A673 (cell line): ENCODE measurements at regions not wholly inside any gene's neighbourhood (a gene's known extent, or its start where the extent isn't known, plus 50 kb on each side); places are given as distances from the start of the nearest gene placed in this dataset.

Source experiments
- BruUV-seq: library from RNA; stranded (reverse); fragments of 400-500 nt; replicated peaks from 2 replicates; lab custom pipeline; 2021; lab: Mats Ljungman, UMichigan
- CTCF ChIA-PET: fragments of 300-600 bp; sonication (Branson Sonifier 250); formaldehyde crosslinking; loops from one replicate; lab custom pipeline; 2022; ENCODE audit warnings: antibody characterized with exemption; lab: Charles Lee
- POLR2A ChIA-PET: fragments of 300-600 bp; sonication (Branson Sonifier 250); formaldehyde crosslinking; loops from one replicate; lab custom pipeline; 2022; ENCODE audit warnings: antibody characterized with exemption; ENCODE audit not compliant: low non-redundant PET; lab: Charles Lee
- DNase-seq: peaks from one replicate; pipeline ENCODE4 v3.0.0-alpha.2; 2015; ENCODE audit warnings: low spot score
- H3K27ac ChIP-seq: fragments of 200-600 bp; sonication (generic); 2 replicates; pipeline ENCODE4 v1.5.1; 2016; ENCODE audit warnings: mixed run types, low read depth, mild to moderate bottlenecking, mixed read lengths, antibody characterized with exemption, low read length; ENCODE audit not compliant: poor library complexity, severe bottlenecking
- H3K27me3 ChIP-seq: fragments of 200-600 bp; sonication (generic); replicated peaks from 2 replicates; pipeline ENCODE4 v1.6.1; 2017; ENCODE audit warnings: mixed run types, low read depth, mild to moderate bottlenecking, mixed read lengths, antibody characterized with exemption, low read length; ENCODE audit not compliant: insufficient read depth, poor library complexity
- H3K36me3 ChIP-seq: fragments of 200-600 bp; sonication (generic); 2 replicates; pipeline ENCODE4 v1.6.1; 2016; ENCODE audit warnings: mixed run types, mild to moderate bottlenecking, mixed read lengths, antibody characterized with exemption, low read length; ENCODE audit not compliant: insufficient read depth, poor library complexity, severe bottlenecking
- H3K4me1 ChIP-seq: fragments of 200-600 bp; sonication (generic); 2 replicates; pipeline ENCODE4 v1.6.1; 2017; ENCODE audit warnings: mixed run types, mild to moderate bottlenecking, mixed read lengths, antibody characterized with exemption, low read length; ENCODE audit not compliant: insufficient read depth, poor library complexity, severe bottlenecking
- H3K4me3 ChIP-seq: fragments of 200-600 bp; sonication (generic); 2 replicates; pipeline ENCODE4 v1.5.1; 2016; ENCODE audit warnings: low read depth, mixed run types, mild to moderate bottlenecking, mixed read lengths, low read length; ENCODE audit not compliant: poor library complexity, severe bottlenecking
- H3K9me3 ChIP-seq: fragments of 200-600 bp; sonication (generic); 2 replicates; pipeline ENCODE4 v1.6.1; 2016; ENCODE audit warnings: mixed run types, low read depth, mild to moderate bottlenecking, mixed read lengths, antibody characterized with exemption, low read length; ENCODE audit not compliant: poor library complexity, severe bottlenecking
- EZH2 ChIP-seq: fragments of 200-600 bp; sonication (generic); IDR thresholded peaks from 2 replicates; pipeline ENCODE4 v1.6.1; 2017; ENCODE audit warnings: borderline replicate concordance, low read depth, mild to moderate bottlenecking, mixed read lengths, antibody characterized with exemption, low read length; ENCODE audit not compliant: poor library complexity, severe bottlenecking
- intact Hi-C: fragments of 100-400 bp; cut with micrococcal nuclease; formaldehyde crosslinking; loops from one replicate; pipeline ENCODE4 v1.10.0; 2022; ENCODE audit not compliant: unreplicated experiment
- TF ChIP-seq, protein P1 (sequence below): fragments of 300-800, 200-600 bp; sonication (generic); conservative IDR thresholded peaks from 2 replicates; pipeline ENCODE4 v1.5.1; 2017; ENCODE audit warnings: low read depth, mild to moderate bottlenecking, antibody characterized with exemption, low read length, moderate library complexity, mixed read lengths

DNA sequence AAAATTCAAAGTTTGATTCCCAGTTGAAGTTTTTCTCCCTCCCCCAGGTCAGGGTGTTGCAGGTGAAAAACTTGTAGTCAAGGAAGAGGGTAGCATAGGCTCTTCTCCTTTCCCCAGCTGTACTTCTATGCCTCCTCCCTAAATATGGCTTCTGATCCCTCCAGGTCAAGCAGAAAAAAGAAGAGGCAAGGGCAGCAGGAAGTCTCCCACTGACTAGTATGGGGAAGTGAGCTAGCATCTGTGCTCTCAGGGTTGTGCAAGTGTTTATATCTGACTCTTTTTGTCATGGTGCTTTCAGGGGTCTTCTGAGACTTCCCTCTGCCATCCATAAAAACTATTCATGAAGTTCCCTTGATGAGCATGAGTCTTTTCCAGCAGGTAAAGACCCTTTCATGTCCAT is 76.0 kb downstream of the ATPSCKMT start:
- POLR2A ChIA-PET, result no interaction called here

GRCh38 chr5:10172247-10172646 is 77.4 kb downstream of the ATPSCKMT start:
- Histone ChIP-seq H3K36me3 (no peaks in the 10 kb centered on the region), H3K27ac (no peak overlapping the region), H3K4me3 (no peak overlapping the region), H3K9me3 (no peaks in the 10 kb centered on the region), H3K27me3 (no peaks in the 10 kb centered on the region), H3K4me1 (no peaks in the 10 kb centered on the region)
- ChIA-PET CTCF (no interaction called here), POLR2A (no interaction called here)
- DNase-seq, result no peak
- TF ChIP-seq EZH2, result no peak
- TF ChIP-seq, protein P1, sequence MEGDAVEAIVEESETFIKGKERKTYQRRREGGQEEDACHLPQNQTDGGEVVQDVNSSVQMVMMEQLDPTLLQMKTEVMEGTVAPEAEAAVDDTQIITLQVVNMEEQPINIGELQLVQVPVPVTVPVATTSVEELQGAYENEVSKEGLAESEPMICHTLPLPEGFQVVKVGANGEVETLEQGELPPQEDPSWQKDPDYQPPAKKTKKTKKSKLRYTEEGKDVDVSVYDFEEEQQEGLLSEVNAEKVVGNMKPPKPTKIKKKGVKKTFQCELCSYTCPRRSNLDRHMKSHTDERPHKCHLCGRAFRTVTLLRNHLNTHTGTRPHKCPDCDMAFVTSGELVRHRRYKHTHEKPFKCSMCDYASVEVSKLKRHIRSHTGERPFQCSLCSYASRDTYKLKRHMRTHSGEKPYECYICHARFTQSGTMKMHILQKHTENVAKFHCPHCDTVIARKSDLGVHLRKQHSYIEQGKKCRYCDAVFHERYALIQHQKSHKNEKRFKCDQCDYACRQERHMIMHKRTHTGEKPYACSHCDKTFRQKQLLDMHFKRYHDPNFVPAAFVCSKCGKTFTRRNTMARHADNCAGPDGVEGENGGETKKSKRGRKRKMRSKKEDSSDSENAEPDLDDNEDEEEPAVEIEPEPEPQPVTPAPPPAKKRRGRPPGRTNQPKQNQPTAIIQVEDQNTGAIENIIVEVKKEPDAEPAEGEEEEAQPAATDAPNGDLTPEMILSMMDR, result no peak
- intact Hi-C loops, result no loop called here
- no TSS peak for BruUV-seq

More for the DNA sequence above, 76.0 kb downstream of the ATPSCKMT start:
- no peaks in the 10 kb centered on the region for H3K4me1 ChIP-seq
- H3K4me3 ChIP-seq, result no peak overlapping the region
- no peaks in the 10 kb centered on the region for H3K36me3 ChIP-seq
- TF ChIP-seq, protein P1, result no peak
- TF ChIP-seq EZH2, result no peak
- BruUV-seq, result no TSS peak
- intact Hi-C loops, result no loop called here
- no peak for DNase-seq
- no peak overlapping the region for H3K27ac ChIP-seq
- no peaks in the 10 kb centered on the region for H3K9me3 ChIP-seq
- no peaks in the 10 kb centered on the region for H3K27me3 ChIP-seq
- CTCF ChIA-PET, result no interaction called here

DNA sequence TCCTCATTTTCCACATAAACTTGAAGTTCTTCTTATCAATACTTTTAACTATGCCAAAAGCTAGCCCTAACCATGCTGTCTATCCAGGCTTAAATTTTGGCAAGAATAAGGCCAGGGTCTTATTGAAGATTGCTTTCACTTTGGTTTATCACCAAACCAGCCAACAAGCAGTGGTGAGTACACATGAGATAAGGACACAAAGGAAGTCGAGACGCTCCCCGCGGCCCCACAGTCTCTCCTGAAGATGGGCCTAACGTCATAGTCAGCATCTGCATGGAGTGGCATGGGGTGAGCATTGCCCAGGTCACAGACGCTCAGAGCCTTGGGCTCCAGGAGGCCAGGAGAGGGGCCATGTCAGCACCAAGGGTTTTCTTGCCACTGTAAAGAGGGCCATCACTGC is 80.3 kb downstream of the ATPSCKMT start:
- no peak for TF ChIP-seq EZH2
- TF ChIP-seq, protein P1, result no peak
- Histone ChIP-seq H3K4me3 (no peak overlapping the region), H3K36me3 (no peaks in the 10 kb centered on the region), H3K4me1 (no peaks in the 10 kb centered on the region), H3K9me3 (no peaks in the 10 kb centered on the region), H3K27me3 (no peaks in the 10 kb centered on the region), H3K27ac (no peak overlapping the region)
- POLR2A ChIA-PET, result no interaction called here
- CTCF ChIA-PET, result no interaction called here
- DNase-seq, result no peak
- intact Hi-C loops, result no loop called here
- BruUV-seq, result no TSS peak
